Lower lobe of right lung (tissue), 2 donors: ENCODE measurements at regions not wholly inside any gene's neighbourhood (a gene's known extent, or its start where the extent isn't known, plus 50 kb on each side); places are given as distances from the start of the nearest gene placed in this dataset.

Experiments
- ATAC-seq, 2 donors: fragments of 200-7000 bp; cut with Tn5 transposase; one replicate each; pipeline ENCODE4 v1.9.1; 2020 to 2022; ENCODE audit warnings: mild to moderate bottlenecking in 2 of 2, moderate library complexity in 2 of 2
- DNase-seq: peaks from one replicate; pipeline ENCODE4 v3.0.0-alpha.2; 2020
- H3K27ac ChIP-seq: fragments of 200-600 bp; one replicate; pipeline ENCODE4 v1.8.0; 2022
- H3K27me3 ChIP-seq: fragments of 200-600 bp; one replicate; pipeline ENCODE4 v1.8.0; 2022; ENCODE audit warnings: low read depth
- H3K36me3 ChIP-seq: fragments of 200-600 bp; one replicate; pipeline ENCODE4 v1.8.0; 2022; ENCODE audit warnings: mild to moderate bottlenecking
- H3K4me1 ChIP-seq: fragments of 200-600 bp; one replicate; pipeline ENCODE4 v1.8.0; 2022
- H3K4me3 ChIP-seq: fragments of 200-600 bp; one replicate; pipeline ENCODE4 v1.8.0; 2022; ENCODE audit warnings: mild to moderate bottlenecking
- H3K9me3 ChIP-seq: fragments of 200-600 bp; one replicate; pipeline ENCODE4 v1.8.0; 2022
- intact Hi-C: fragments of 100-400 bp; cut with DNase I; formaldehyde crosslinking; loops from one replicate; pipeline ENCODE4 v1.11.0; 2022
- TF ChIP-seq, protein P1 (sequence below): fragments of 200-600 bp; IDR thresholded peaks from one replicate; pipeline ENCODE4 v1.8.0; 2022; ENCODE audit warnings: antibody characterized with exemption, mild to moderate bottlenecking
- donor health status: DM: no; HTN: yes; CAD: no; lungs with severe emphysema.

DNA sequence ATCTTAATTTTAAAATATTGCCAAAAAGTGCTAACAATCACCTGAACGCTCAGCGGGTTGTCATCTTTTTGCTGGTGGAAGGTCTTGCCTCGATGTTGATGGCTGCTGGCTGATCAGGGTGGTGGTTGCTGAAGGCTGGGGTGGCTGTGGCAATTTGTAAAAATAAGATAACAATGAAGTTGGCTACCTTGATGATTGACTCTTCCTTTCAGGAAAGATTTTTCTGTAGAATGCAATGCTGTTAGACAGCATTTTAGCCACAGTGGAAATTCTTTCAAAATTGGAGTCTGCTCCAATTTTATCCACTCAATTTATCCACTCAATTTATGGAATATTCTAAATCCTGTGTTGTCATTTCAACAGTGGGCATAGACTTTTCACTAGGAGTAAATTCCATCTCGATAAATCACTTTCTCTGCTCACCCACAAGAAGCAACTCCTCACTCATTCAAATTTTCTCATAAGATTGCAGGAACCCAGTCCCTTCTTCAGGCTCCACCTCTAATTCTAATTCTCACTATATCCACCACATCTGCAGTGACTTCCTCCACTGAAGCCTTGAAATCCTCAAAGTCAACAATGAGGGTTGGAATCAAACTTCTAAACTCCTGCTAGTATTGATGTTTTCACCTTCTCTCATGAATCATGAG, 78.8 kb downstream of the LINC01488 start:
- H3K36me3 ChIP-seq, result no peaks in the 10 kb centered on the region
- H3K27ac ChIP-seq, result no peak overlapping the region
- DNase-seq, result no peak
- intact Hi-C loops, result no loop called here
- no peaks in the 10 kb centered on the region for H3K27me3 ChIP-seq
- H3K4me3 ChIP-seq, result no peak overlapping the region
- no peak for ATAC-seq
- TF ChIP-seq, protein P1, sequence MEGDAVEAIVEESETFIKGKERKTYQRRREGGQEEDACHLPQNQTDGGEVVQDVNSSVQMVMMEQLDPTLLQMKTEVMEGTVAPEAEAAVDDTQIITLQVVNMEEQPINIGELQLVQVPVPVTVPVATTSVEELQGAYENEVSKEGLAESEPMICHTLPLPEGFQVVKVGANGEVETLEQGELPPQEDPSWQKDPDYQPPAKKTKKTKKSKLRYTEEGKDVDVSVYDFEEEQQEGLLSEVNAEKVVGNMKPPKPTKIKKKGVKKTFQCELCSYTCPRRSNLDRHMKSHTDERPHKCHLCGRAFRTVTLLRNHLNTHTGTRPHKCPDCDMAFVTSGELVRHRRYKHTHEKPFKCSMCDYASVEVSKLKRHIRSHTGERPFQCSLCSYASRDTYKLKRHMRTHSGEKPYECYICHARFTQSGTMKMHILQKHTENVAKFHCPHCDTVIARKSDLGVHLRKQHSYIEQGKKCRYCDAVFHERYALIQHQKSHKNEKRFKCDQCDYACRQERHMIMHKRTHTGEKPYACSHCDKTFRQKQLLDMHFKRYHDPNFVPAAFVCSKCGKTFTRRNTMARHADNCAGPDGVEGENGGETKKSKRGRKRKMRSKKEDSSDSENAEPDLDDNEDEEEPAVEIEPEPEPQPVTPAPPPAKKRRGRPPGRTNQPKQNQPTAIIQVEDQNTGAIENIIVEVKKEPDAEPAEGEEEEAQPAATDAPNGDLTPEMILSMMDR, result no peak
- no peaks in the 10 kb centered on the region for H3K4me1 ChIP-seq
- no peaks in the 10 kb centered on the region for H3K9me3 ChIP-seq

DNA sequence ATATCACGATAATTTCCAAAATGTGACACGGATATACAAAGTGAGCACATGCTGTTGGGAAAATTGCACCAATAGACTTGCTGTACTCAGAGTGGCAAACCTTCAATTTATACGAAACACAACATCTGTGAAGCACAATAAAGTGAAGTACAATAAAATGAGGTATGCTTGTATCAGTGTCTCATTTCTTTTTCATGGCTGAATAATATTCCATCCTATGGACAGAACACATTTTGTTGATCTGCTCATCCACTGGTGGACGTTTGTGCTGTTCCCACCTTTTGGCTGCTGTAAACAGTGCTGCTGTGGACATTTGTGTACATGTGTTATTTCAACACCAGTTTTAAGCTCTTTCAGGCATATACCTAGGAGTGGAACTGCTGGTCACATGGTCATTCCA, 78.7 kb upstream of the CCND1 start:
- Histone ChIP-seq H3K4me3 (no peak overlapping the region), H3K36me3 (no peaks in the 10 kb centered on the region), H3K27ac (no peak overlapping the region), H3K27me3 (no peaks in the 10 kb centered on the region), H3K9me3 (no peaks in the 10 kb centered on the region), H3K4me1 (no peaks in the 10 kb centered on the region)
- intact Hi-C loops, result no loop called here
- no peak for DNase-seq
- TF ChIP-seq, protein P1, result no peak
- ATAC-seq, result no peak

DNA sequence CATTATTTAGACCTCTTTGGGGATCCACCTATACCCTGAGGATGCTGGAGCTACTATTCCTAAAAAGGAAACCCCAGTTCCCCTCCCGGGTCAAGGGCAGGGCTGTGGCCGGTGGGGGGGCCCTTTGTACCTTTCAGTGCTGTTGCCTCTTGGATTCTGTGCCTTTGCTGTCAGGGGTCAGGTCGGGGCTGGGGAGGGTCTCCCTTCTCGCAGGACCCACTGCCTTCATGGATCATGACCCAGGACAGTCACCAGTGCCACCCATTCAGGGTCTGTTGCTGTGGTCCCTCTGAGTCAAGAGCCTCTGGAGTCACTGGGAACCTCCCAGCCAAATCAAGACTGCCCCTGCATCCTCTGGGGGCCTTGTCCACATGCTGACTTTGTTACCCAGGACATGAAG, 78.1 kb upstream of the CCND1 start:
- ATAC-seq, result no peak

DNA sequence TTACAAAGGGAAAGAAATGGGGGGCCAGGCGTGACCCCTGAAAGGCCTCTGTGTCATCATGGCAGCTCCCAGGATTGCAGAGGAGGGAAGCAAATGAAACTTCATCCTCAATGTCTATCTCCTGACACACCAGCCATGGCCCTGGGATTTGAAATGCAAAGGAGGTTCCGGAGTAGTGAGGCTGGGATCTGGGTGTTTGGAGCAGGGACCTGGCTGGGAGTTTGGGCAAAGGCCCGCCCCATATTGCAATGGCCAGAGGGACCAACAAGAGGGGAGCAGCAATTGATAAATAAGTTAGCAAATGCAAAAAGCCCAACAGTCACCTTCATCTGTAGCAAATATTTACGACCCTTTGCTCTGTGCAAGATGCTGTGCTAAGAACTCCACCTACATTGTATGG, 77.7 kb upstream of the CCND1 start:
- no peak for DNase-seq
- Histone ChIP-seq H3K27me3 (no peaks in the 10 kb centered on the region), H3K9me3 (no peaks in the 10 kb centered on the region), H3K4me1 (no peaks in the 10 kb centered on the region), H3K36me3 (no peaks in the 10 kb centered on the region), H3K27ac (no peak overlapping the region), H3K4me3 (no peak overlapping the region)
- ATAC-seq, result no peak
- TF ChIP-seq, protein P1, result no peak
- intact Hi-C loops, result no loop called here

More for the DNA sequence above, 78.1 kb upstream of the CCND1 start:
- Histone ChIP-seq H3K4me3 (no peak overlapping the region), H3K27ac (no peak overlapping the region), H3K4me1 (no peaks in the 10 kb centered on the region), H3K27me3 (no peaks in the 10 kb centered on the region), H3K36me3 (no peaks in the 10 kb centered on the region), H3K9me3 (no peaks in the 10 kb centered on the region)
- DNase-seq, result no peak
- intact Hi-C loops, result no loop called here
- TF ChIP-seq, protein P1, result no peak

DNA sequence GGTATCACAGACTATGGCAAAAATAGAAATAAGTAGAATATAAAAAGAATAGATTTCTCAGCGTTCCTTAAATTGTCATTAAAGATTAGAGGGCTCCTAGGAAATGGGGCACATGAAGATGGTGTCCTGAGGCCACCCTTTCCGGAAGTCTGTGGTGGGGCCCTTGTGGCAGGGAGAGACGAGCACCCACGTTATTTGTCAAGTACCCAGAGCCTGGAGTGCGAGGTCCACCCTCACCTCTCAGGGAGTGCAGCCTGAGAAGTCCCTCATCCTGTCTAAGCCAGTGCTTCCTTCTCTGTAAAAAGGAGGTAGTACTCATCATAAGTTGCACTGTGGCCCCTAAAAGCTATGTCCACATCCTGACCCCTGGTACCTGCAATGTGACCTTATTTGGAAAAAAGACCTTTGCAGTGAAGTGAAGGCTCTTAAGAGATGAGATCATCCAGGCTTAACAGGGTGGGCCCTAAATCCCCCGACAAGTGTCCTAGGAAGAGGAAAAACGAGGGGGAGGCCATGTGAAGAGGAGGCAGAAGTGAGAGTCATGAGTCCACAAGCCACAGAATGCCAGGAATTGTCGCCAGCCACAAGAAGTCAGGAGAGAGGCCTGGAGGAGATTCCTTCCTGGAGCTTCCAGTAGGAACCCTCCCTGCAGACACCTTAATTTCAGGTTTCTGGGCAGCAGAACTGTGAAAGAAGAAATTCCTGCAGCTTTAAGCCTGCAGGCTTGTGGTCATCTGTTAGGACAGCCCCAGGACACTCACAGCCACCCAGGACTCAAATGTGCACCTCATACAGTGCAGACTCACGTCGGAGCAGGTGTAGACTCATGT, 76.8 kb upstream of the CCND1 start:
- H3K36me3 ChIP-seq, result no peaks in the 10 kb centered on the region
- TF ChIP-seq, protein P1, result no peak
- ATAC-seq, result no peak
- no peaks in the 10 kb centered on the region for H3K9me3 ChIP-seq
- no peaks in the 10 kb centered on the region for H3K4me1 ChIP-seq
- intact Hi-C loops, result no loop called here
- no peak overlapping the region for H3K27ac ChIP-seq
- H3K27me3 ChIP-seq, result no peaks in the 10 kb centered on the region
- no peak overlapping the region for H3K4me3 ChIP-seq
- no peak for DNase-seq
